ENCODE measurements at regions not wholly inside any gene's neighbourhood (a gene's known extent, or its start where the extent isn't known, plus 50 kb on each side); places are given as distances from the start of the nearest gene placed in this dataset.

- H3K27ac ChIP-seq (ENCODE audit: low read length) = no peak overlapping the region
- no peak overlapping the region for H3K4me2 ChIP-seq (ENCODE audit: low read length)
- H3K27me3 ChIP-seq (ENCODE audit: insufficient read depth, low read depth, low read length) = no peaks in the 10 kb centered on the region
- H3K4me3 ChIP-seq (ENCODE audit: low read length) = no peak overlapping the region
- no peak overlapping the region for H2AFZ ChIP-seq (ENCODE audit: low read depth, low read length)
- H3K9me2 ChIP-seq (ENCODE audit: insufficient read depth, low read length) = no peaks in the 10 kb centered on the region
- H3K79me2 ChIP-seq (replicated peaks; ENCODE audit: insufficient read depth, low read length) = no peaks in the 10 kb centered on the region
- H4K20me1 ChIP-seq (ENCODE audit: insufficient read depth) = no peaks in the 10 kb centered on the region
- no peak overlapping the region for H3K9ac ChIP-seq (ENCODE audit: low read length)
- H3K9me3 ChIP-seq (ENCODE audit: low read length) = no peaks in the 10 kb centered on the region
- TF ChIP-seq EZH2 (IDR thresholded peaks at IDR 0.05; ENCODE audit: borderline replicate concordance, insufficient read depth, low read length, poor library complexity, severe bottlenecking) (no peak), EP300 (conservative IDR thresholded peaks at IDR 0.05; ENCODE audit: poor library complexity, severe bottlenecking) (no peak), POLR2AphosphoS5 (IDR thresholded peaks at IDR 0.05) (no peak), TAF1 (IDR thresholded peaks at IDR 0.05; ENCODE audit: low read depth) (no peak), RAD21 (conservative IDR thresholded peaks at IDR 0.05) (no peak), SMC3 (conservative IDR thresholded peaks at IDR 0.05; ENCODE audit: poor library complexity) (no peak)
- H3F3A ChIP-seq (ENCODE audit: insufficient read depth, low read length, poor library complexity, severe bottlenecking) = no peaks in the 10 kb centered on the region
- H3K36me3 ChIP-seq (ENCODE audit: insufficient read depth, low read length) = no peaks in the 10 kb centered on the region
These were observed 163.2 kb upstream of the CAMK1G start for GRCh38 chr1:209420276-209420675.

- H3K27ac ChIP-seq (ENCODE audit: low read length) = no peak overlapping the region
- no peaks in the 10 kb centered on the region for H3K27me3 ChIP-seq (ENCODE audit: insufficient read depth, low read depth, low read length)
- no peak overlapping the region for H3K9ac ChIP-seq (ENCODE audit: low read length)
- no peaks in the 10 kb centered on the region for H3F3A ChIP-seq (ENCODE audit: insufficient read depth, low read length, poor library complexity, severe bottlenecking)
- H2AFZ ChIP-seq (ENCODE audit: low read depth, low read length) = no peak overlapping the region
- no peaks in the 10 kb centered on the region for H3K9me3 ChIP-seq (ENCODE audit: low read length)
- no peak overlapping the region for H3K4me3 ChIP-seq (ENCODE audit: low read length)
- H3K36me3 ChIP-seq (ENCODE audit: insufficient read depth, low read length) = no peaks in the 10 kb centered on the region
- no peak for TF ChIP-seq EP300 (conservative IDR thresholded peaks at IDR 0.05; ENCODE audit: poor library complexity, severe bottlenecking)
- TF ChIP-seq SMC3 (conservative IDR thresholded peaks at IDR 0.05; ENCODE audit: poor library complexity) = no peak
- no peak for TF ChIP-seq POLR2AphosphoS5 (IDR thresholded peaks at IDR 0.05)
- no peak for TF ChIP-seq TAF1 (IDR thresholded peaks at IDR 0.05; ENCODE audit: low read depth)
- TF ChIP-seq RAD21 (conservative IDR thresholded peaks at IDR 0.05) = no peak
- no peak for TF ChIP-seq MXI1 (conservative IDR thresholded peaks at IDR 0.05; ENCODE audit: poor library complexity, severe bottlenecking)
- TF ChIP-seq CTCF (IDR thresholded peaks at IDR 0.05; ENCODE audit: poor library complexity, severe bottlenecking) = no peak
- TF ChIP-seq REST (IDR thresholded peaks at IDR 0.05; ENCODE audit: borderline replicate concordance) = no peak
- no peak for TF ChIP-seq EZH2 (IDR thresholded peaks at IDR 0.05; ENCODE audit: borderline replicate concordance, insufficient read depth, low read length, poor library complexity, severe bottlenecking)
- H3K9me2 ChIP-seq (ENCODE audit: insufficient read depth, low read length) = no peaks in the 10 kb centered on the region
- H3K4me2 ChIP-seq (ENCODE audit: low read length) = no peak overlapping the region
- H3K79me2 ChIP-seq (replicated peaks; ENCODE audit: insufficient read depth, low read length) = no peaks in the 10 kb centered on the region
- no peaks in the 10 kb centered on the region for H4K20me1 ChIP-seq (ENCODE audit: insufficient read depth)
These were observed 162.3 kb upstream of the CAMK1G start for GRCh38 chr1:209421186-209421585.
